HEK293 (cell line): ENCODE measurements at regions not wholly inside any gene's neighbourhood (a gene's known extent, or its start where the extent isn't known, plus 50 kb on each side); places are given as distances from the start of the nearest gene placed in this dataset.

Source experiments
- CTCF ChIP-seq: fragments of 450-650 bp; formaldehyde crosslinking; IDR thresholded peaks from 2 replicates; pipeline ENCODE4 v1.5.1; 2016; ENCODE audit warnings: missing biosample characterization, missing genetic modification characterization
- GLI4 ChIP-seq: fragments of 450-650 bp; formaldehyde crosslinking; IDR thresholded peaks from 2 replicates; pipeline ENCODE4 v1.5.1; 2016; ENCODE audit warnings: missing biosample characterization, missing genetic modification characterization
- KLF9 ChIP-seq: fragments of 450-650 bp; formaldehyde crosslinking; IDR thresholded peaks from 2 replicates; pipeline ENCODE4 v1.5.1; 2016; ENCODE audit warnings: missing biosample characterization, missing genetic modification characterization, low read depth
- REPIN1 ChIP-seq: fragments of 450-650 bp; formaldehyde crosslinking; IDR thresholded peaks from 2 replicates; pipeline ENCODE4 v1.5.1; 2017; ENCODE audit warnings: missing biosample characterization, missing genetic modification characterization, low read depth
- SP3 ChIP-seq: fragments of 450-650 bp; formaldehyde crosslinking; IDR thresholded peaks from 2 replicates; pipeline ENCODE4 v1.5.1; 2016; ENCODE audit warnings: missing biosample characterization, missing genetic modification characterization
- YY1 ChIP-seq: fragments of 450-650 bp; formaldehyde crosslinking; IDR thresholded peaks from 2 replicates; pipeline ENCODE4 v1.5.1; 2018; ENCODE audit warnings: missing biosample characterization, missing genetic modification characterization
- ZFP37 ChIP-seq: fragments of 450-650 bp; formaldehyde crosslinking; IDR thresholded peaks from 2 replicates; pipeline ENCODE4 v1.5.1; 2016; ENCODE audit warnings: missing biosample characterization, missing genetic modification characterization
- ZNF239 ChIP-seq: fragments of 450-650 bp; formaldehyde crosslinking; IDR thresholded peaks from 2 replicates; pipeline ENCODE4 v1.5.1; 2016; ENCODE audit warnings: missing biosample characterization, missing genetic modification characterization
- ZNF274 ChIP-seq, 2 experiments: fragments of 200-500 bp in 1 of 2; fragments of 450-650 bp in 1 of 2; sonication (Bioruptor generic) in 1 of 2; formaldehyde crosslinking in 1 of 2; IDR thresholded peaks; 2 replicates each; pipeline versions ENCODE4 v1.5.1 to v1.6.1; 2014 to 2016; ENCODE audit warnings: borderline replicate concordance in 1 of 2, inconsistent platforms in 1 of 2, low read length in 1 of 2, missing biosample characterization in 1 of 2, missing genetic modification characterization in 1 of 2
- ZNF341 ChIP-seq: fragments of 450-650 bp; formaldehyde crosslinking; IDR thresholded peaks from 2 replicates; pipeline ENCODE4; 2016; ENCODE audit warnings: low read depth, missing biosample characterization, missing genetic modification characterization
- ZNF366 ChIP-seq: fragments of 450-650 bp; formaldehyde crosslinking; conservative IDR thresholded peaks from 2 replicates; pipeline ENCODE4 v1.5.1; 2016; ENCODE audit warnings: missing biosample characterization, missing genetic modification characterization
- ZNF558 ChIP-seq: fragments of 450-650 bp; formaldehyde crosslinking; IDR thresholded peaks from 2 replicates; pipeline ENCODE4 v1.5.1; 2016; ENCODE audit warnings: missing biosample characterization, missing genetic modification characterization
- ZNF654 ChIP-seq: fragments of 450-650 bp; formaldehyde crosslinking; IDR thresholded peaks from 2 replicates; pipeline ENCODE4 v1.5.1; 2016; ENCODE audit warnings: low read depth, missing biosample characterization, missing genetic modification characterization
- TF ChIP-seq, protein P1 (sequence below): fragments of 450-650 bp; IDR thresholded peaks from 2 replicates; pipeline ENCODE4 v1.5.1; 2018; ENCODE audit warnings: missing biosample characterization, missing genetic modification characterization

- TF ChIP-seq ZNF558 (tag by site-specific recombination): no peak
- no peak for TF ChIP-seq CTCF (tag by site-specific recombination)
- no peak for TF ChIP-seq ZNF654 (tag by site-specific recombination)
- no peak for TF ChIP-seq ZNF274 (IDR thresholded peaks at IDR 0.05; ENCODE audit: low read length)
- no peak for TF ChIP-seq ZNF274 (tag by site-specific recombination; IDR thresholded peaks at IDR 0.05; ENCODE audit: borderline replicate concordance)
- no peak for TF ChIP-seq REPIN1 (tag by site-specific recombination)
- no peak for TF ChIP-seq ZNF239 (tag by site-specific recombination)
- no peak for TF ChIP-seq YY1 (tag by site-specific recombination)
- no peak for TF ChIP-seq GLI4 (tag by site-specific recombination)
- TF ChIP-seq ZFP37 (tag by site-specific recombination): no peak
- no peak for TF ChIP-seq KLF9 (tag by site-specific recombination)
- TF ChIP-seq ZNF366 (tag by site-specific recombination): no peak
- TF ChIP-seq, protein P1, sequence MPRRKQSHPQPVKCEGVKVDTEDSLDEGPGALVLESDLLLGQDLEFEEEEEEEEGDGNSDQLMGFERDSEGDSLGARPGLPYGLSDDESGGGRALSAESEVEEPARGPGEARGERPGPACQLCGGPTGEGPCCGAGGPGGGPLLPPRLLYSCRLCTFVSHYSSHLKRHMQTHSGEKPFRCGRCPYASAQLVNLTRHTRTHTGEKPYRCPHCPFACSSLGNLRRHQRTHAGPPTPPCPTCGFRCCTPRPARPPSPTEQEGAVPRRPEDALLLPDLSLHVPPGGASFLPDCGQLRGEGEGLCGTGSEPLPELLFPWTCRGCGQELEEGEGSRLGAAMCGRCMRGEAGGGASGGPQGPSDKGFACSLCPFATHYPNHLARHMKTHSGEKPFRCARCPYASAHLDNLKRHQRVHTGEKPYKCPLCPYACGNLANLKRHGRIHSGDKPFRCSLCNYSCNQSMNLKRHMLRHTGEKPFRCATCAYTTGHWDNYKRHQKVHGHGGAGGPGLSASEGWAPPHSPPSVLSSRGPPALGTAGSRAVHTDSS (tag by site-specific recombination): no peak
- no peak for TF ChIP-seq ZNF341 (tag by site-specific recombination)
- no peak for TF ChIP-seq SP3 (tag by site-specific recombination)
Observed at GRCh38 chr4:94135701-94136100, 72.0 kb upstream of the SMARCAD1 start.
